Upper lobe of right lung (tissue), 1 donor: ENCODE measurements at regions not wholly inside any gene's neighbourhood (a gene's known extent, or its start where the extent isn't known, plus 50 kb on each side); places are given as distances from the start of the nearest gene placed in this dataset.

Experiments used
- ATAC-seq: fragments of 200-7000 bp; cut with Tn5 transposase; one replicate; pipeline ENCODE4 v1.9.1; 2020; ENCODE audit warnings: mild to moderate bottlenecking, moderate library complexity
- DNase-seq: peaks from one replicate; pipeline ENCODE4 v3.0.0-alpha.2; 2020
- H3K27ac ChIP-seq: fragments of 200-600 bp; one replicate; pipeline ENCODE4 v1.8.0; 2022
- H3K27me3 ChIP-seq: fragments of 200-600 bp; one replicate; pipeline ENCODE4 v1.8.0; 2022; ENCODE audit warnings: mild to moderate bottlenecking
- H3K36me3 ChIP-seq: fragments of 200-600 bp; one replicate; pipeline ENCODE4 v1.8.0; 2022
- H3K4me1 ChIP-seq: fragments of 200-600 bp; one replicate; pipeline ENCODE4 v1.8.0; 2022
- H3K4me3 ChIP-seq: fragments of 200-600 bp; one replicate; pipeline ENCODE4 v1.8.0; 2022; ENCODE audit warnings: mild to moderate bottlenecking
- H3K9me3 ChIP-seq: fragments of 200-600 bp; one replicate; pipeline ENCODE4 v1.8.0; 2022
- intact Hi-C: fragments of 100-400 bp; cut with DNase I; formaldehyde crosslinking; loops from one replicate; pipeline ENCODE4 v1.11.0; 2022
- TF ChIP-seq, protein P1 (sequence below): fragments of 200-600 bp; IDR thresholded peaks from one replicate; pipeline ENCODE4 v1.8.0; 2022; ENCODE audit warnings: antibody characterized with exemption
- donor health status: DM: no; HTN: yes; CAD: no; lungs with severe emphysema.

GRCh38 chr9:69986970-69987369, 56.7 kb upstream of the MAMDC2 start:
- Histone ChIP-seq H3K4me3 (no peak overlapping the region), H3K27ac (no peak overlapping the region), H3K27me3 (no peaks in the 10 kb centered on the region), H3K9me3 (no peaks in the 10 kb centered on the region), H3K36me3 (no peaks in the 10 kb centered on the region), H3K4me1 (peaks cover 3% of the 10 kb centered on the region)
- ATAC-seq (no peak), DNase-seq (no peak)
- TF ChIP-seq, protein P1, sequence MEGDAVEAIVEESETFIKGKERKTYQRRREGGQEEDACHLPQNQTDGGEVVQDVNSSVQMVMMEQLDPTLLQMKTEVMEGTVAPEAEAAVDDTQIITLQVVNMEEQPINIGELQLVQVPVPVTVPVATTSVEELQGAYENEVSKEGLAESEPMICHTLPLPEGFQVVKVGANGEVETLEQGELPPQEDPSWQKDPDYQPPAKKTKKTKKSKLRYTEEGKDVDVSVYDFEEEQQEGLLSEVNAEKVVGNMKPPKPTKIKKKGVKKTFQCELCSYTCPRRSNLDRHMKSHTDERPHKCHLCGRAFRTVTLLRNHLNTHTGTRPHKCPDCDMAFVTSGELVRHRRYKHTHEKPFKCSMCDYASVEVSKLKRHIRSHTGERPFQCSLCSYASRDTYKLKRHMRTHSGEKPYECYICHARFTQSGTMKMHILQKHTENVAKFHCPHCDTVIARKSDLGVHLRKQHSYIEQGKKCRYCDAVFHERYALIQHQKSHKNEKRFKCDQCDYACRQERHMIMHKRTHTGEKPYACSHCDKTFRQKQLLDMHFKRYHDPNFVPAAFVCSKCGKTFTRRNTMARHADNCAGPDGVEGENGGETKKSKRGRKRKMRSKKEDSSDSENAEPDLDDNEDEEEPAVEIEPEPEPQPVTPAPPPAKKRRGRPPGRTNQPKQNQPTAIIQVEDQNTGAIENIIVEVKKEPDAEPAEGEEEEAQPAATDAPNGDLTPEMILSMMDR, result no peak
- intact Hi-C loops, result no loop called here

- TF ChIP-seq, protein P1, result no peak
- ATAC-seq, result no peak
- no peak for DNase-seq
- Histone ChIP-seq H3K4me1 (peaks cover 3% of the 10 kb centered on the region), H3K36me3 (no peaks in the 10 kb centered on the region), H3K4me3 (no peak overlapping the region), H3K9me3 (no peaks in the 10 kb centered on the region), H3K27me3 (no peaks in the 10 kb centered on the region), H3K27ac (no peak overlapping the region)
- intact Hi-C loops, result no loop called here
These were observed 56.2 kb upstream of the MAMDC2 start for GRCh38 chr9:69987457-69987856.

DNA sequence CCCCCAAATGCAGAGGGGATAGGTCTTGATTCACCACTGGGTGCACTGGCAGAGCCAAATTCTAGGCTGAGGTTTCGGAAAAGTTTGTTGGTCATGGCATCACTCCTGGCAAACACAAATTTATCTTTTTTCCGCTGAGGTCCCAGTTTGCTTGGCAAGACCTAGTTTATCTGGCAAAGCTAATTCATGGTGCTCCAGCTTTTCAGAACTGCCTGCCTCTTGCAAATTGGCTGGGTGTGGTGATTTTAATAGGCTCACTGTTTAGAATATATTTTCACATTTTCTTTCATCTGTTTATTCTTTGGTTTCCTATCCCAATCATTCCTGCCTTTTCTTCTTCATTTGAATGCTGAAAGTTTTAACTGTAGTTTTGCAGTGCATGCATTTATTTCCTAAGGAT, 50.5 kb upstream of the MAMDC2 start:
- ATAC-seq, result no peak
- no peak for DNase-seq
- TF ChIP-seq, protein P1, result no peak
- H3K36me3 ChIP-seq, result no peaks in the 10 kb centered on the region
- no peaks in the 10 kb centered on the region for H3K27me3 ChIP-seq
- H3K4me3 ChIP-seq, result no peak overlapping the region
- H3K9me3 ChIP-seq, result no peaks in the 10 kb centered on the region
- peaks cover 14% of the 10 kb centered on the region for H3K4me1 ChIP-seq
- no peak overlapping the region for H3K27ac ChIP-seq
- intact Hi-C loops, result no loop called here
